ENCODE measurements at regions not wholly inside any gene's neighbourhood (a gene's known extent, or its start where the extent isn't known, plus 50 kb on each side); places are given as distances from the start of the nearest gene placed in this dataset.

GRCh38 chr6:53977551-53977950 is 133.7 kb upstream of the MLIP start:
- TF ChIP-seq IRF2 (CRISPR knock-in tag; IDR thresholded peaks at IDR 0.05; ENCODE audit: borderline replicate concordance, low read depth), result no peak
- TF ChIP-seq ZNF232 (CRISPR knock-in tag; IDR thresholded peaks at IDR 0.05), result no peak
- no peak for TF ChIP-seq RELA (CRISPR knock-in tag; IDR thresholded peaks at IDR 0.05; ENCODE audit: borderline replicate concordance)
- TF ChIP-seq CTCF (IDR thresholded peaks at IDR 0.05), result no peak
- TF ChIP-seq SOX15 (CRISPR knock-in tag; IDR thresholded peaks at IDR 0.05), result no peak
- TF ChIP-seq IRF1 (CRISPR knock-in tag; IDR thresholded peaks at IDR 0.05), result no peak
- TF ChIP-seq USF2 (CRISPR knock-in tag; IDR thresholded peaks at IDR 0.05), result no peak
- no peak for TF ChIP-seq ZNF281 (CRISPR knock-in tag; IDR thresholded peaks at IDR 0.05)
- TF ChIP-seq SP1 (CRISPR knock-in tag; conservative IDR thresholded peaks at IDR 0.05), result no peak
- TF ChIP-seq ZBTB21 (CRISPR knock-in tag; IDR thresholded peaks at IDR 0.05; ENCODE audit: borderline replicate concordance), result no peak

Measured in WTC11 (cell line).